PC-9 (cell line): ENCODE measurements at regions not wholly inside any gene's neighbourhood (a gene's known extent, or its start where the extent isn't known, plus 50 kb on each side); places are given as distances from the start of the nearest gene placed in this dataset.

Experiments used
- BruUV-seq: library from RNA; stranded (reverse); fragments of 400-500 nt; replicated peaks from 2 replicates; lab custom pipeline; 2021; lab: Mats Ljungman, UMichigan
- CTCF ChIA-PET: fragments of 300-600 bp; sonication (Branson Sonifier 250); formaldehyde crosslinking; loops from one replicate; lab custom pipeline; 2022; ENCODE audit warnings: antibody characterized with exemption; lab: Charles Lee
- POLR2A ChIA-PET: fragments of 300-600 bp; sonication (Branson Sonifier 250); formaldehyde crosslinking; loops from one replicate; lab custom pipeline; 2022; ENCODE audit warnings: antibody characterized with exemption; ENCODE audit not compliant: unreplicated experiment; lab: Charles Lee
- DNase-seq, 2 experiments: peaks; one replicate each; pipeline versions ENCODE4 v3.0.0 to v3.0.0-alpha.2; 2015 to 2022; ENCODE audit warnings: mixed read lengths in 1 of 2
- H2AFZ ChIP-seq: fragments of 200-600 bp; sonication (generic); 2 replicates; pipeline ENCODE4 v1.8.1; 2017; ENCODE audit warnings: antibody characterized with exemption
- H3F3A ChIP-seq: fragments of 200-600 bp; sonication (generic); 2 replicates; pipeline ENCODE4 v1.8.1; 2017; ENCODE audit warnings: antibody characterized with exemption, mild to moderate bottlenecking, low read depth; ENCODE audit not compliant: insufficient read depth
- H3K27ac ChIP-seq: fragments of 200-600 bp; sonication (generic); 2 replicates; pipeline ENCODE4 v1.6.1; 2016; ENCODE audit warnings: mixed run types
- H3K27me3 ChIP-seq: fragments of 200-600 bp; sonication (generic); 2 replicates; pipeline ENCODE4 v1.6.1; 2016; ENCODE audit warnings: low read depth, mixed run types; ENCODE audit not compliant: insufficient read depth
- H3K36me3 ChIP-seq: fragments of 200-600 bp; sonication (generic); 2 replicates; pipeline ENCODE4 v1.6.1; 2016; ENCODE audit warnings: low read depth, mixed run types
- H3K4me1 ChIP-seq: fragments of 200-600 bp; sonication (generic); replicated peaks from 2 replicates; pipeline ENCODE4 v1.6.1; 2016; ENCODE audit warnings: mixed run types; ENCODE audit not compliant: insufficient read depth
- H3K4me2 ChIP-seq: fragments of 200-600 bp; sonication (generic); 2 replicates; pipeline ENCODE4 v1.6.1; 2017; ENCODE audit warnings: mixed run types
- H3K4me3 ChIP-seq: fragments of 200-600 bp; sonication (generic); 2 replicates; pipeline ENCODE4 v1.6.1; 2016; ENCODE audit warnings: mixed run types
- H3K79me2 ChIP-seq: fragments of 200-600 bp; sonication (generic); 2 replicates; pipeline ENCODE4 v1.6.1; 2017; ENCODE audit warnings: low read depth, mixed run types
- H3K9me2 ChIP-seq: fragments of 200-600 bp; sonication (generic); 2 replicates; pipeline ENCODE4 v1.8.1; 2017; ENCODE audit warnings: mild to moderate bottlenecking; ENCODE audit not compliant: insufficient read depth
- H3K9me3 ChIP-seq: fragments of 200-600 bp; sonication (generic); 2 replicates; pipeline ENCODE4 v1.8.1; 2016; ENCODE audit warnings: low read depth; ENCODE audit not compliant: insufficient read depth
- H4K20me1 ChIP-seq: fragments of 200-600 bp; sonication (generic); 2 replicates; pipeline ENCODE4 v1.8.1; 2017; ENCODE audit not compliant: insufficient read depth
- CTCF ChIP-seq: fragments of 200-600 bp; sonication (generic); conservative IDR thresholded peaks from 2 replicates; pipeline ENCODE4 v1.6.1; 2017; ENCODE audit warnings: mixed run types, antibody characterized with exemption, mild to moderate bottlenecking, moderate library complexity
- EZH2 ChIP-seq: fragments of 200-600 bp; sonication (generic); IDR thresholded peaks from 2 replicates; pipeline ENCODE4 v1.8.0; 2017; ENCODE audit warnings: antibody characterized with exemption, low read depth
- intact Hi-C: fragments of 100-400 bp; cut with micrococcal nuclease; formaldehyde crosslinking; loops from one replicate; pipeline ENCODE4 v1.10.0; 2022; ENCODE audit not compliant: unreplicated experiment

DNA sequence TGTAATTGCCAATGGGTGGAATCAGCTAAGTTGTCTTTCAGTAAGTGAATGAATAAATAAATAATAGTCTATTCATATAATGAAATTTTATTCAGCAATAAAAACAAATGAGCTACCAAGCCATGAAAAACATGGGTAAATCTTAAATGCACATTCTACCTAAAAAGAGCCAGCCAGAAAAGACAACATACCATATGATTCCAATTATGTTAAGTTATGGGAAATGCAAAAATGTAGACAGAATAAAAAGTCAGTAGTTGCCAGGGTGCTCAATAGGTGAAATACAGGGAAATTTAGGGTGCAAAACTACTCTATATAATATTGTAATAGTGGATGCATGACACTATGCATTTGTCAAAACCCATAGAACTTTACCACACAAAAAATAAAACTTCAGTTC is 277.2 kb upstream of the EPHA6 start:
- intact Hi-C loops = no loop called here
- H3K4me1 ChIP-seq = no peaks in the 10 kb centered on the region
- no peaks in the 10 kb centered on the region for H3K79me2 ChIP-seq
- no peaks in the 10 kb centered on the region for H3F3A ChIP-seq
- no peaks in the 10 kb centered on the region for H3K27me3 ChIP-seq
- no peak overlapping the region for H2AFZ ChIP-seq
- no peaks in the 10 kb centered on the region for H3K9me2 ChIP-seq
- ChIA-PET CTCF (no interaction called here), POLR2A (no interaction called here)
- no peaks in the 10 kb centered on the region for H3K36me3 ChIP-seq
- no peaks in the 10 kb centered on the region for H3K9me3 ChIP-seq
- BruUV-seq = no TSS peak
- no peak for DNase-seq
- H3K27ac ChIP-seq = no peak overlapping the region
- no peak overlapping the region for H3K4me3 ChIP-seq
- H3K4me2 ChIP-seq = no peak overlapping the region
- TF ChIP-seq EZH2 = no peak
- TF ChIP-seq CTCF = no peak
- no peaks in the 10 kb centered on the region for H4K20me1 ChIP-seq

- H2AFZ ChIP-seq = no peak overlapping the region
- CTCF ChIA-PET = no interaction called here
- no peak overlapping the region for H3K4me3 ChIP-seq
- no peak for TF ChIP-seq EZH2
- TF ChIP-seq CTCF = no peak
- H3K4me2 ChIP-seq = no peak overlapping the region
- POLR2A ChIA-PET = no interaction called here
- H3F3A ChIP-seq = no peaks in the 10 kb centered on the region
- no TSS peak for BruUV-seq
- no peaks in the 10 kb centered on the region; the same call in 1 of the 2 replicates for H4K20me1 ChIP-seq
- no peaks in the 10 kb centered on the region for H3K9me3 ChIP-seq
- no peak overlapping the region for H3K27ac ChIP-seq
- no peaks in the 10 kb centered on the region for H3K4me1 ChIP-seq
- H3K9me2 ChIP-seq = no peaks in the 10 kb centered on the region
- no peaks in the 10 kb centered on the region for H3K36me3 ChIP-seq
- no peak for DNase-seq
- no peaks in the 10 kb centered on the region for H3K79me2 ChIP-seq
- H3K27me3 ChIP-seq = no peaks in the 10 kb centered on the region
- intact Hi-C loops = no loop called here
Measured at GRCh38 chr3:96538186-96538585, 276.2 kb upstream of the EPHA6 start.

DNA sequence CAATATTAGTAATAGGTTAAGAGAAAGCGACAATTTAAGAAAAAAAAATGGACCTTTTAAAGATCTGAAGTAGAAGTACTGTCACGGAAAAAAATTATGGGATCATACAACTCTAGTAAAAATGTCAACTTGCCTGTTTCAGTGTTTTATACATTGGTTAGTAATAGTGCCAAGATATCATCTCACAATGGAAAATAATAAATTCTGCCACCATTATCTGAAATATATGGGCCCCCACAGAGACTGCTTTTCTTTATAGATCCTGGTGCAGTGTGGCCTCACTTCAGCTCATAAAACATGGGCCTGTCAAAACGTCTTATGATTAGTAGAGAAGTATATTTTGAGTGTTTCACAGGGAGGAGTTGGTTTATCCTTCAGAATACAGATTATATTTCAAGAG is 266.3 kb upstream of the EPHA6 start:
- Histone ChIP-seq H3K4me1 (no peaks in the 10 kb centered on the region), H2AFZ (no peak overlapping the region), H3K27ac (no peak overlapping the region), H3K9me2 (no peaks in the 10 kb centered on the region), H3F3A (no peaks in the 10 kb centered on the region), H3K27me3 (no peaks in the 10 kb centered on the region), H4K20me1 (no peaks in the 10 kb centered on the region), H3K9me3 (no peaks in the 10 kb centered on the region), H3K79me2 (no peaks in the 10 kb centered on the region), H3K36me3 (no peaks in the 10 kb centered on the region), H3K4me3 (no peak overlapping the region), H3K4me2 (no peak overlapping the region)
- no peak for TF ChIP-seq EZH2
- TF ChIP-seq CTCF = no peak
- DNase-seq = no peak
- no TSS peak for BruUV-seq
- CTCF ChIA-PET = no interaction called here
- POLR2A ChIA-PET = no interaction called here
- intact Hi-C loops = no loop called here
